Urinary bladder (tissue), 3 donors: ENCODE measurements at regions not wholly inside any gene's neighbourhood (a gene's known extent, or its start where the extent isn't known, plus 50 kb on each side); places are given as distances from the start of the nearest gene placed in this dataset.
"Not testable (repeated sequence)": the region's sequence is repeated elsewhere in the genome, so short reads cannot be mapped to it uniquely, and the experiment has no call there.

Experiments
- DNase-seq: peaks from one replicate; pipeline ENCODE4 v3.0.0-alpha.2; 2015; ENCODE audit errors: extremely low spot score
- H3K27ac ChIP-seq: one replicate; pipeline ENCODE4 v1.5.1; 2013; ENCODE audit warnings: low read depth, mild to moderate bottlenecking, moderate library complexity
- H3K36me3 ChIP-seq: one replicate; pipeline ENCODE4 v1.6.1; 2013; ENCODE audit warnings: mild to moderate bottlenecking, moderate library complexity; ENCODE audit not compliant: insufficient read depth
- H3K4me1 ChIP-seq: one replicate; pipeline ENCODE4 v1.6.1; 2013; ENCODE audit warnings: mild to moderate bottlenecking, moderate library complexity; ENCODE audit not compliant: insufficient read depth
- H3K4me3 ChIP-seq: one replicate; pipeline ENCODE4 v1.5.1; 2013; ENCODE audit warnings: low read depth, low read length
- WGBS: extraction: QIAGEN DNeasy Blood & Tissue Kit; methylation state at CpG from one replicate; pipeline ENCODE4 v1.1.7; 2013; 5-methylcytosine and 5-hydroxymethylcytosine counted together
- donor health status: healthy with polysubstance abuse.
- donor health status: healthy.

DNA sequence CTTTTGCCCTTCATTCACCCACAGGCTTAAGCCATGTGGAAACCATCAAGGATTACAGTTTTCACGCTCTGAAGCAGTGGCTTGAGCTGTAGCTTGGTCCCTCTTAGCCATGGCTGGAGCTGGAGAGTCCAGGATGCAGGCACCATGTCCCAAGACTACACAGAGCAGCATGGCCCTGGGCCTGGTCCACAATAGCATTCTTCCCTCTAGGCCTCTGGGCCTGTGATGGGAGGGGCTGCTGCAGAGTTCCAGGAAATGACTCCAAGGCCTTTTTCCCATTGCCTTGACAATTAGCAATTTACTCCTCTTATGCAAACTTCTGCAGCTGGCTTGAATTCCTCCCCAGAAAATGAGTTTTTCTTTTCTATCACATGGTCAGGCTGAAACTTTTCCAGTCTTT is 211.3 kb downstream of the RERGL start:
- Histone ChIP-seq H3K4me3 (no peak overlapping the region), H3K4me1 (no peaks in the 10 kb centered on the region), H3K36me3 (no peaks in the 10 kb centered on the region), H3K27ac (no peak overlapping the region)
- DNase-seq = no peak
- 50% methylated on average over 1 of the region's 1 CpG for WGBS

GRCh38 chr12:17875230-17875629 is 214.8 kb downstream of the RERGL start:
- no peak for DNase-seq
- H3K4me1 ChIP-seq = no peaks in the 10 kb centered on the region
- no peak overlapping the region for H3K4me3 ChIP-seq
- H3K36me3 ChIP-seq = no peaks in the 10 kb centered on the region
- H3K27ac ChIP-seq = no peak overlapping the region

DNA sequence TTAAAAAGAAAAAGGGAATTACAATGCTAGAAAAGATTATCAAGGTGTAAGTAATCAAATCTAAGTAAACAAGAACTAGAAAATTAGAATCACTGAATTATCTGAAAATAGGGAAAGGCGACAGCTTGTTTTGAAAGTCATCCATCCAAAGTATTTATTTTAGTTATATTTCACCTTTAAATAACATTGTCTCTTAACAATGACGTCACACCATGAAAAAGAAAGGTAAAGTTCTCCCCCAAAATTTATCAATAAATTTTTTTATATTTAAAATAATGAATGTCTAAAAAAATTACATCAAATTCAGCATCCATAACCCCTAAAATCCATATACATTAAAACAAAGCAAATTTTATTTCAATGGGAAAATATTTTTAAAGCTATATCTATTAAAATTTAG is 223.2 kb downstream of the RERGL start:
- WGBS = 79% methylated on average over 2 of the region's 2 CpGs
- Histone ChIP-seq H3K4me3 (no peak overlapping the region), H3K36me3 (no peaks in the 10 kb centered on the region), H3K4me1 (no peaks in the 10 kb centered on the region), H3K27ac (no peak overlapping the region)
- DNase-seq = no peak

DNA sequence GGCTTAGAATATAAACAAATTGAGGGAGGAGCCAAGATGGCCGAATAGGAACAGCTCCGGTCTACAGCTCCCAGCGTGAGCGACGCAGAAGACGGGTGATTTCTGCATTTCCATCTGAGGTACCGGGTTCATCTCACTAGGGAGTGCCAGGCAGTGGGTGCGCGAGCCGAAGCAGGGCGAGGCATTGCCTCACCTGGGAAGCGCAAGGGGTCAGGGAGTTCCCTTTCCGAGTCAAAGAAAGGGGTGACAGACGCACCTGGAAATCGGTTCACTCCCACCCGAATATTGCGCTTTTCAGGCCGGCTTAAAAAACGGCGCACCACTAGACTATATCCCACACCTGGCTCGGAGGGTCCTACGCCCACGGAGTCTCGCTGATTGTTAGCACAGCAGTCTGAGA is 234.4 kb downstream of the RERGL start:
- not testable (repeated sequence) for H3K36me3 ChIP-seq, DNase-seq, H3K27ac ChIP-seq, H3K4me1 ChIP-seq, H3K4me3 ChIP-seq
- 93% methylated on average over 24 of the region's 24 CpGs for WGBS

DNA sequence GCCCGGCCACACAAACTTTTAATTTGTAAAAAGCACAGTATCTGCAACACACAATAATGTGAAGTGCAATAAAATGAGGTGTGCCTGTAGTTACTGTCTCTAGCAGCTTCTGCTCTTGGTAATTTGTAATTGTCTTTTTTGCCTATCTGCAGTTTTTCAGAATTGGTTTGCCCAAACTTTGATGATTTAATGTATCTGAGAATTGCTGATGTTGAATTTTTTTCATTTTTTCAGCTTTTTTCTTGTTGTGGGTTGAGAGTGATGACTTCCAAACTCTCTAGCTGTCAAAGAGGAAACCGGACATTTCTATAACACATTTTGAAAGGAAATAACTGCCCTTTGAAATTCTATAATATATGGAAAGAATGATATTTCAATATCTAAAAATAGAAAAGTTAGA is 236.9 kb downstream of the RERGL start:
- DNase-seq = no peak
- no peak overlapping the region for H3K27ac ChIP-seq
- no peaks in the 10 kb centered on the region for H3K36me3 ChIP-seq
- no peak overlapping the region for H3K4me3 ChIP-seq
- WGBS = 89% methylated on average over 2 of the region's 2 CpGs
- no peaks in the 10 kb centered on the region for H3K4me1 ChIP-seq

DNA sequence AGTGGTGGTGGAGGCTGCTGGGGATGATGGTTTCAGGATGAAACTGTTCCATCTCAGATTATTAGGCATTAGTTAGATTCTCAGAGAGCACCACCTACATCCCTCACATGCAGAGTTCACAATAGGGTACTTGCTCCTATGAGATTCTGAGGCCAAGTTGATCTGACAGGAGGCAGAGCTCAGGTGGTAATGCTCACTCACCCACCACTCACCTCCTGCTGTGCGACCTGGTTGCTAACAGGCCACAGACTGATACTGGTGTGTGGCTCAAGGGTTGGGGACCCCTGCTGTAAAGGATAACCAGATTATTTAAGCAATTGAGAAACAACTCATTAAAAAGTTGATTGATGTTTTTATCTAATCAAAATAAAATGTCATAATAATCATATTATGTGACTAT is 248.5 kb downstream of the RERGL start:
- no peak for DNase-seq
- 68% methylated on average over 1 of the region's 1 CpG for WGBS
- H3K27ac ChIP-seq = no peak overlapping the region
- no peaks in the 10 kb centered on the region for H3K36me3 ChIP-seq
- H3K4me3 ChIP-seq = no peak overlapping the region
- H3K4me1 ChIP-seq = no peaks in the 10 kb centered on the region

- 95% methylated on average over 1 of the region's 1 CpG for WGBS
- Histone ChIP-seq H3K36me3 (no peaks in the 10 kb centered on the region), H3K4me3 (no peak overlapping the region), H3K4me1 (no peaks in the 10 kb centered on the region), H3K27ac (no peak overlapping the region)
- DNase-seq = no peak
Observed at GRCh38 chr12:17829813-17830212, 260.2 kb downstream of the RERGL start.

DNA sequence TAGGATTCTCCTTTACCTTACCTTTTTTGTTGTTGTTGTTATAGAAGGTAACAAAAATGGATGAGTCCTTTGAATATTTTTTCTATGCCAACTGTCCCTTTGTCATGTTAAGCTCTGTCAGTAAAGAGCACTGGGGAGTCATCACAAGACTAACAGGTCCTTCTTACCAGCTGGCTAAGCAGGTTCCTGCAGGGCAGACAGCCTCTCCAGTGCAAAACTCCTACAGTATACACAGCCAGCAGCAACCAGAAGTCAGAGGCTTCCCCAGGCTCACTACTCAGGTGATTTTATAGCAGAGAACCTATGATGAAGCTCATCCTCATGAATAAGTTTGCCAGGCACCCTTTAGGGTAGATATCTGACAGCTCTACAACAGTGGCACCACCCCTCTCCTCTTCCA is 271.1 kb downstream of the RERGL start:
- H3K36me3 ChIP-seq = no peaks in the 10 kb centered on the region
- H3K4me3 ChIP-seq = no peak overlapping the region
- H3K27ac ChIP-seq = no peak overlapping the region
- H3K4me1 ChIP-seq = no peaks in the 10 kb centered on the region
- no peak for DNase-seq

GRCh38 chr12:17810399-17810798 is 279.6 kb downstream of the RERGL start:
- H3K27ac ChIP-seq = no peak overlapping the region
- 58% methylated on average over 3 of the region's 3 CpGs for WGBS
- H3K4me3 ChIP-seq = no peak overlapping the region
- H3K36me3 ChIP-seq = no peaks in the 10 kb centered on the region
- no peaks in the 10 kb centered on the region for H3K4me1 ChIP-seq
- no peak for DNase-seq

DNA sequence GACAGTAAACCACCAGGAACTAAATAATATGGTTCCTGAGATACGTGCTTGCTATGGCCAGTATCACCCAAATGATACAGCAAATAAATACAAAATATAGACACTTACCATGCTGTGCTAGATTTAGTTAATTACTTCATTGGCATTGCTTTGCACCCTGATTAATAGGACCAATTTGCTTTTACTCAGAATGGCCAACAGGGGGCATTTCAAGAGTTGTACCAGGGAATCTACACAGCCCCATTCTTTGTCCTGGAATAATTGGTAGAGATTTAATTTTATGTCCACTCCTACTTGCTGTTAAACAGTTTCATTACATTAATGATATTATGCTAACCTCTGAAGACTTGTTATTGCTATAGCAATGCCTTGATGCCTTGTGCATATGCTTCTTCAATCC is 280.8 kb downstream of the RERGL start:
- H3K36me3 ChIP-seq = no peaks in the 10 kb centered on the region
- DNase-seq = no peak
- no peak overlapping the region for H3K4me3 ChIP-seq
- H3K27ac ChIP-seq = no peak overlapping the region
- H3K4me1 ChIP-seq = no peaks in the 10 kb centered on the region
- WGBS = 52% methylated on average over 1 of the region's 1 CpG

GRCh38 chr12:17802657-17803641 is 287.0 kb downstream of the RERGL start:
- no peak for DNase-seq
- WGBS = 74% methylated on average over 15 of the region's 15 CpGs
- no peaks in the 10 kb centered on the region for H3K36me3 ChIP-seq
- H3K27ac ChIP-seq = no peak overlapping the region
- no peaks in the 10 kb centered on the region for H3K4me1 ChIP-seq
- H3K4me3 ChIP-seq = no peak overlapping the region

DNA sequence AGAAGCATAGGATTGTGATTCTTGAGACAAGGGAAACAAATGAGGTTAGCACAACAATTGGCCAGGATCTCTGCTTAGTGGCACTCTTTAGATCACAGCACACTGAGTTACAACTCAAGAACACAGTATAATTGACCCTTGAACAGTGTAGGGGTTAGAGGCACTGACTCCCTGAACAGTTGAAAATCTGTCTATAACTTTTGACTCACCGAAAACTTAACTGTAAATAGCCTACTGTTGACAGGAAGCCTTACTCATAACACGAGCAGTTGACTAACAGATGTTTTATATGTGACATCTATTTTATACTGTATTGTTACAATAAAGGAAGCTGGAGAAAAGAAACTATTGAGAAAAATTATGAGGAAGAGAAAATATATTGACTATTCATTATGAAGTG is 296.1 kb downstream of the RERGL start:
- no peaks in the 10 kb centered on the region for H3K4me1 ChIP-seq
- DNase-seq = no peak
- H3K36me3 ChIP-seq = no peaks in the 10 kb centered on the region
- WGBS = 47% methylated on average over 2 of the region's 2 CpGs
- no peak overlapping the region for H3K4me3 ChIP-seq
- H3K27ac ChIP-seq = no peak overlapping the region

- H3K4me1 ChIP-seq = no peaks in the 10 kb centered on the region
- no peak overlapping the region for H3K27ac ChIP-seq
- no peak for DNase-seq
- no peaks in the 10 kb centered on the region for H3K36me3 ChIP-seq
- H3K4me3 ChIP-seq = no peak overlapping the region
Observed at GRCh38 chr12:17778242-17778641, 311.8 kb downstream of the RERGL start.

DNA sequence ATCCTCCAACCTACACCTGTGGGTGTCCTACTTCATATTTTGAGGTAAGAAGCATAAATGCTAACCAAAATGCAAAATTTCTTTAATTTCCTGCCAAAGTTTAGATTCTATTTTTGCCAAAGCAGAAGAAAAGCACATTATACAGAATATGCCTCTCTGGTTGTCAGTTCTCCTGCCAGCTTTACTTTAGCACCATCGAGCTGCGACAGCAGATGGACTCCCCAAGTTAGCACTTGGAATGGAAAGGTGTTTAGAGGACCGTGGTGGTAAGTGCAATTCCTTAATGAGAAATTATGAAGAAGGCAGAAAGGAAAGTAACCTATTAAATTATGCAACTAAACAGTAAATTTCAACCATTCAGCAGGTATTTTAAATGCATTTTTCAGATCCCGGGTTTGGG is 326.6 kb downstream of the RERGL start:
- Histone ChIP-seq H3K4me3 (no peak overlapping the region), H3K27ac (no peak overlapping the region), H3K36me3 (no peaks in the 10 kb centered on the region), H3K4me1 (no peaks in the 10 kb centered on the region)
- no peak for DNase-seq
- 88% methylated on average over 4 of the region's 4 CpGs for WGBS

- no peak overlapping the region for H3K27ac ChIP-seq
- H3K4me3 ChIP-seq = no peak overlapping the region
- no peaks in the 10 kb centered on the region for H3K36me3 ChIP-seq
- H3K4me1 ChIP-seq = no peaks in the 10 kb centered on the region
- 85% methylated on average over 8 of the region's 8 CpGs for whole genome bisulfite sequencing
- DNase-seq = no peak
Observed at GRCh38 chr12:17759982-17760381, 330.0 kb downstream of the RERGL start.
